Fibroblast of skin of back (primary cell): ENCODE measurements at regions not wholly inside any gene's neighbourhood (a gene's known extent, or its start where the extent isn't known, plus 50 kb on each side); places are given as distances from the start of the nearest gene placed in this dataset.
"Not testable (repeated sequence)": the region's sequence is repeated elsewhere in the genome, so short reads cannot be mapped to it uniquely, and the experiment has no call there.

ENCODE experiments used
- DNase-seq: peaks from one replicate; pipeline ENCODE4 v3.0.0-alpha.2; 2013

DNA sequence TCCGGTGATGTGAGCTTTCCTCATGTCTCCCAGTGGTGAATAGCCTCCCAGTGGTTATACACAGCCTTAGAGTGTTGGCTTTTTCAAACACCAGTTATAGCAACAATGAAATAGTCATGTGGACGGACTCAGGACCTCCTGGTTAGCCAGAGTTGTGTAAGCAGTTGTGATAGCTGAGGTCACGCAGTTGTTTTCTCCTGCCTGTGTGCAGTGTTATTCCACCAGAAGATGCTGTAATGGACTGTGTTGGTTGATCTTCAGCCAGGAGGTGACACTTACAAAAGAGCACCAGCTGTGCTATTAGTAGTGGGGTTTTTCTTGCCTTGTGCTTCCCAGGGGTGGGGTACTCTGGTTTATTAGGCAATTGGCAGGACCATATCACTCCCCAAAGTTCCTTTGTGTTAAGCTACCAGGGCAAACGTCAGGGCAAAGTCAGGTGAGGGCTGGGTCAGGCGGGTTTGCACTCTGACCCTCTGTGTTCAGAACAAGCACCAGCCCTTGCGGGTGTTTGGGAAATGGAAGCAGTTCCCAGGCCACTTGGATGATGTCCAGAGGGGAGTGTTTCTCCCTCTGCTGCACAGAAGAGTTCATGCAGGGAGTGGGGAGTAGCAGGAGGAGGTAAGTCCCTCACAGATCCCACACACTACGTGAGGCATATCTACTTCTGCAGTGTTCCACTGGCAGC, 252.6 kb downstream of the TMEM47 start:
- DNase-seq, result no peak

DNA sequence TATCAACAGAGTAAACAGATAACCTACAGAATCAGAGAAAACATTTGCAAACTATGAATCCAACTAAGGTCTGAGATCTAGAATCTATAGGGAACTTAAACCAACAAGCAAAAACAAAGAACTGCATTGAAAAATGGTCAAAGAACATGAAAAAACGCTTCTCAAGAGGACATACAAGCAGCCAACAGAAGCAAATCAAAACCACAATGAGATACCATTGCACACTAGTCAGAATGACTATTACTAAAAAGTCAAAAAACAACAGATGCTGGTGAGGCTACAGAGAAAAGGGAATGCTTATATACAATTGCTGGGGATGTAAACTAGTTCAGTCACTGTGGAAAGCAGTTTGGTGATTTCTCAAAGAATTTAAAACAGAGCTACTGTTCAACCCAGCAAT, 255.7 kb downstream of the TMEM47 start:
- peak; percentile 55 for DNase-seq

GRCh38 chrX:34382416-34382815, 250.3 kb upstream of the FAM47A start:
- DNase-seq, result peak; percentile 91

DNA sequence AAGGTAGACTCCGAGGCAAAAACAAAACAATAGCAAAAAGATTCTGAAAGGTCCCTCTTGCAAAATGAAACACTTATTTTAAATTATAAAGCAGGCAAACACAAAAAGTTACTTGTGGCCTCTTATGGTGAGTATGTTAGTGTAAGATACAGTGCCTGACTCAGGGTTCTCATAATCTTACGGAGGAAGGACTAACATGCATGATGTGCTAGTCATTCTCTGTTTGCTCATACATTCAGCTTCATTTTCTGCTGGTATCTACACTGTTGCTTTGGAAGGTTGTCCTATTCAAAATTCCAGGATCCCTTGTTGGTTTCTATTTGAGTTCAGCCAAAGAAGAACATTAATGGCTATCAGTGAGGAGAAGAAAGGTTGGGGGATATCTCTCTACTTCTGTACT, 249.1 kb upstream of the FAM47A start:
- peak; percentile 61 for DNase-seq

GRCh38 chrX:34379891-34380290, 247.8 kb upstream of the FAM47A start:
- peak; percentile 12 for DNase-seq

- DNase-seq, result no peak
These were observed 245.5 kb upstream of the FAM47A start for GRCh38 chrX:34377645-34378044.

- no peak for DNase-seq
These were observed 239.6 kb upstream of the FAM47A start for GRCh38 chrX:34371754-34372153.

- peak; percentile 41 for DNase-seq
These were observed 233.4 kb upstream of the FAM47A start for GRCh38 chrX:34365471-34365870.

- DNase-seq, result peak; percentile 24
These were observed 218.6 kb upstream of the FAM47A start for GRCh38 chrX:34350561-34351335.

DNA sequence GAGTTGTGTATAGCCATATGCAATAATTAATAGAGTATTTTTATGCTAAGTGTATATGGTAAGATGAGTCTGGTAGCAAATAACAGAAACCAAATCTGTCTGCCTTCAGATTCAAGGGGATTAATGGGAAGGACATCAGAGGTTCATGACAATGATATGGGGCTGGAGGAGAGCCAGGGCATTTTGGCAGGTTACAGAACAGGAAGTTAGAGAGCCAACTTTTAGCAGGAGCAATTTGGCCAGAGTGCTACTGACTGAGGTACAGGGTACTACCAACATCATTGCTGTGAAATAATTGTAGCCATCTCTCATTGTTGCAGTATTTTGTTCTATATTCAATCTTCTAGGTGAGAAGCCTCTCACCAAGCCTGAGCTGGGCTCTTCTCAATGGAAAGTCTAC, 210.9 kb upstream of the FAM47A start:
- DNase-seq, result no peak

- DNase-seq, result no peak
These were observed 209.7 kb upstream of the FAM47A start for GRCh38 chrX:34341814-34342213.

DNA sequence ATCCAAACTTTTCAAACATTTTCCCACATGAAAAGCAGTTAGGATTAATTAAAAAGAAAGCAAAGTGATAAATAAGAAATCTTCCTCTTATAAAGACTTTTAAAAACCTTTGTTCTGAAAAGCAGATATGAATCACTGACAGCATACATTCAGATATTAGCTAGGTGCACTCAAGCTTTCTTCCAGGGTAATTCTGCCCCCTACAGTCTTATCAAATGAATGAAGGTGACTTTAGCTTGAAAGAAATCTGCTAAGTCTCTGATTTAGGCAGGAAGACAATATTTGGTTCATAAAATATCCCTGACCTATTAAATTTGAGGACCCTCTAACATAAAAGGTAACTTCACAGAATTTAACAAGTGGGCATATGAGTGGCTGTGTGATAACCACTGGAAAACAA, 209.1 kb upstream of the FAM47A start:
- no peak for DNase-seq

DNA sequence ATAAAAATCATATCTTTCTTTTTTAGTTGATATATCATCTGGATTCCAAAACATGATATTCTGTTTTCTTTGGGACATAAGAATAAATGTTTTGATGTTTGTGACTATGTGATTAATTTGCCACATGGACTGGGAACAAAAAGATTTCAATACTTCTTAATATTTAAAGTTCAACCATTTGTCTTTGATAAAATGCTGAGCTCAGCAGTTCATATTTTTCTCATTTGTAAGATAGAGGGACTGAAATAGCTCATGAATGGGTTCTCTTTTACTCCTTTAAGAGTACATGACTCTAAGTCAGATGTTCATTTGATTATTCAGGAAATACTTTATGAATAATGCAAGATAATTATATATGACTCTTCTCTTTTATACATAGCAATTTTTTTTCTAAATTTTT, 205.9 kb upstream of the FAM47A start:
- DNase-seq, result no peak

DNA sequence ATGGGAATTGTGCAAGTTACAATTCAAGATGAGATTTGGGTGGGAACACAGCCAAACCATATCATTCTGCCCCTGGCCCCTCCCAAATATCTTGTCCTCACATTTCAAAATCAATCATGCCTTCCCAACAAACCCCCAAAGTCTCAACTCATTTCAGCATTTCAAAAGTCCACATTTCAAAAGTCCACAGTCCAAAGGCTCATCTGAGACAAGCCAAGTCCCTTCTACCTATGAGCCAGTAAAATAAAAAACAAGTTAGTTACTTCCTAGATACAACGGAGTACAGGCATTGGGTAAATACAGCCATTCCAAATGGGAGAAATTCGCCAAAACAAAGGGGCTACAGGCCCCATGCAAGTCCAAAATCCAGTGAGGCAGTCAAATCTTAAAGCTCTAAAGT, 203.3 kb upstream of the FAM47A start:
- not testable (repeated sequence) for DNase-seq

- DNase-seq, result no peak
These were observed 200.2 kb upstream of the FAM47A start for GRCh38 chrX:34332334-34332733.

DNA sequence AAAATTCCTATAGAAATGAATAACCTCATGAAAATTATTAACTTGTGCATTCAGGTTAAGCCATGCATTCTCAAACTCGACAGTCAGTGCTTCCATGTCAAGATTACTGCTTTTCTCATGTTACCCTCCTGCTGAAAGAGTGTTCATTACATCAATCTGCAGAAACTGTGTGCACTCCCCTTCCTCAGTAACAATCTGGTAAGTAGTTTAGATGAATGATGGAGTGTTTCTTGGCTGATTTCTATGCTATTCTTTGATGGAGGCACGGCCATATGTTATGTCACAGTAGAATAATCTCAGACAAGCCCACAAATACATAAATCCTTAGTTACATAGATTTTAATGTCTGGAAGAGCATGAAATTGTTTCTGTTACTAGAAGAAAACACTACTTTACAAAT, 193.3 kb upstream of the FAM47A start:
- DNase-seq, result no peak

DNA sequence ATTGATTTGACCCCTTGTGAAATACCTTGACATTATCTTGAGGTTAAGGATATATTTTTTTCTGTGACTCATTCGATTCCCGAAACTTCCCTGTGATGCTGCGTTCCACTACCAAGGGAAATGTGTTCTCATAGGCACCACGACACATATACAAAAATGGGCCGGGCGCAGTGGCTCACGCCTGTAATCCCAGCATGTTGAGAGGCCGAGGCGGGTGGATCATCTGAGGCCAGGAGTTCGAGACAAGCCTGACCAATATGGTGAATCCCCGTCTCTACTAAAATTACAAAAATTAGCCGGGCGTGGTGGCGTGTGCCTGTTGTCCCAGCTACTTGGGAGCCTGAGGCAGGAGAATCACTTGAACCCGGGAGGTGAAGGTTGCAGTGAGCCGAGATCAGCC, 188.3 kb upstream of the FAM47A start:
- not testable (repeated sequence) for DNase-seq

- DNase-seq, result peak; percentile 28
These were observed 168.8 kb upstream of the FAM47A start for GRCh38 chrX:34300871-34301270.

- DNase-seq, result no peak
These were observed 167.4 kb upstream of the FAM47A start for GRCh38 chrX:34299451-34299967.

GRCh38 chrX:34294665-34295064, 162.6 kb upstream of the FAM47A start:
- DNase-seq, result no peak

DNA sequence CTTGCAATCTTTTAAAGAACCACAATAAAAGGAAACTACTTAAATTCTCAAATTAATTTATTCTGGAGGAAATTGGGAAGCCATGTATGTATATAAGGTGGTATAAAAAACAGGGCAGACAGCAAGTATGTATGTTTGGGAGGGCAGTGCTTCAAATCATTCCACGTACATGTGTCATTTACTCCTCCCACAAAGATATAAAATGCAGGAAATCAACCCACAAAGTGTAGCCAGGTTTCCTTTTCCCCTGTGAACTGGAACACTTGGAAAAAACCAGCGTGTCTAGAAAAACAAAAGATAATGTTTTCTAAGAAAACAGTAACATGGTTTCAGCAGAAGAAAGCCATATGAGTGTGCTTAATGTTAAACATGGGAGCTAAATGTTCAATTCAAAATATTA, 156.7 kb upstream of the FAM47A start:
- DNase-seq, result peak; percentile 58

DNA sequence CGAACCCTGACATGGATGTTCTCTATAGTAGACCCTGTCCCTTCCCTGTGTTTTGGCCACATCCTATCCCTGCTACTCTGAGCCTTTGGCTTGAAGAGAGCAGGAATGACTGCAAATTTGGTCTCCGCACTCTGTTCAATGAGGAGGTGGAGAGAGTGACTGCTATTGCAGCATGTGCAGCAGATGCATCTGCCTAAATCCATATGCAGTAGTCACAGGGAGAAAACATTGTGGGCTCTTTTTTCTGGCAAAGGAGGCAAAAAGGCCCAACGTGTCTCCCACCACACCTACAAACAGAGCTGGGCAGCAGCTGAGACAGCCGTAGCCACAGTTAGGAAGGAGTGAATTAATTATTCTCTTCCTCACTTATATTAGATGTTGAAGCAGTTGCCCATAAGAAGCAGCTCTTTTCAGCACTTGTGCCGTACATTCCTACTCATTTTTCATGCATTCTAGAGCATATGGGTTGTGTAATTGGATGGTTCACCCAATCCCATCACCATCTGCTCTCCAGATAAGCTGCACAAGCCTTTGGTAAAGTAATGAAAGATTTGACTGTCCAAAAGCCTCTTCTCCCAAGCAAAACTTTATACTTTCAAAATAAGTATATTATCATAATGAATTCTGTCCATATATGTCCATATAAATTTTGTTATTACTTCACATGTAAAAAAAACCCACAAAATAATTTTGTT, 147.9 kb upstream of the FAM47A start:
- no peak for DNase-seq

- no peak for DNase-seq
These were observed 143.6 kb upstream of the FAM47A start for GRCh38 chrX:34275699-34276098.
